Activated CD4-positive, alpha-beta T cell treated with anti-CD3 and anti-CD28 coated beads for 1 hour (primary cell): ENCODE measurements at regions not wholly inside any gene's neighbourhood (a gene's known extent, or its start where the extent isn't known, plus 50 kb on each side); places are given as distances from the start of the nearest gene placed in this dataset.
"Not testable (repeated sequence)": the region's sequence is repeated elsewhere in the genome, so short reads cannot be mapped to it uniquely, and the experiment has no call there.

Source experiments
- DNase-seq: peaks from one replicate; pipeline ENCODE4 v3.0.0-alpha.2; 2020

- DNase-seq = not testable (repeated sequence)
These were observed 339.3 kb upstream of the PLGLB1 start for GRCh38 chr2:87360927-87361326.

- DNase-seq = not testable (repeated sequence)
These were observed 340.2 kb upstream of the PLGLB1 start for GRCh38 chr2:87361805-87362204.

GRCh38 chr2:87364379-87364778, 342.7 kb upstream of the PLGLB1 start:
- not testable (repeated sequence) for DNase-seq

- not testable (repeated sequence) for DNase-seq
These were observed 343.4 kb upstream of the PLGLB1 start for GRCh38 chr2:87365038-87365437.

- DNase-seq = not testable (repeated sequence)
These were observed 361.8 kb upstream of the PLGLB2 start for GRCh38 chr2:87386063-87386560.

GRCh38 chr2:87395784-87396183, 352.1 kb upstream of the PLGLB2 start:
- DNase-seq = not testable (repeated sequence)

GRCh38 chr2:87396551-87397265, 351.2 kb upstream of the PLGLB2 start:
- DNase-seq = not testable (repeated sequence)

GRCh38 chr2:87397276-87398065, 350.4 kb upstream of the PLGLB2 start:
- not testable (repeated sequence) for DNase-seq

GRCh38 chr2:87398567-87399305, 349.2 kb upstream of the PLGLB2 start:
- DNase-seq = not testable (repeated sequence)

- DNase-seq = no peak
These were observed 346.1 kb upstream of the PLGLB2 start for GRCh38 chr2:87401726-87402345.

GRCh38 chr2:87403893-87404175, 344.1 kb upstream of the PLGLB2 start:
- no peak for DNase-seq

GRCh38 chr2:87404411-87405255, 343.3 kb upstream of the PLGLB2 start:
- not testable (repeated sequence) for DNase-seq

GRCh38 chr2:87405531-87406216, 342.2 kb upstream of the PLGLB2 start:
- DNase-seq = not testable (repeated sequence)

GRCh38 chr2:87406406-87407175, 341.3 kb upstream of the PLGLB2 start:
- not testable (repeated sequence) for DNase-seq

GRCh38 chr2:87409601-87410000, 338.3 kb upstream of the PLGLB2 start:
- DNase-seq = not testable (repeated sequence)

- DNase-seq = not testable (repeated sequence)
These were observed 337.5 kb upstream of the PLGLB2 start for GRCh38 chr2:87410371-87410770.

GRCh38 chr2:87412036-87412820, 335.7 kb upstream of the PLGLB2 start:
- DNase-seq = not testable (repeated sequence)

GRCh38 chr2:87414331-87414730, 333.6 kb upstream of the PLGLB2 start:
- DNase-seq = not testable (repeated sequence)

GRCh38 chr2:87414795-87415570, 332.9 kb upstream of the PLGLB2 start:
- not testable (repeated sequence) for DNase-seq
